HG02642 (cell line): ENCODE measurements at regions not wholly inside any gene's neighbourhood (a gene's known extent, or its start where the extent isn't known, plus 50 kb on each side); places are given as distances from the start of the nearest gene placed in this dataset.

Source experiments
- ATAC-seq: cut with Tn5 transposase; IDR thresholded peaks from one replicate; pipeline ENCODE4 v1.9.1; 2021; ENCODE audit warnings: mild to moderate bottlenecking; ENCODE audit not compliant: unreplicated experiment, poor library complexity

GRCh38 chr15:46577767-46578166, 942.9 kb downstream of the SQOR start:
- no peak for ATAC-seq

DNA sequence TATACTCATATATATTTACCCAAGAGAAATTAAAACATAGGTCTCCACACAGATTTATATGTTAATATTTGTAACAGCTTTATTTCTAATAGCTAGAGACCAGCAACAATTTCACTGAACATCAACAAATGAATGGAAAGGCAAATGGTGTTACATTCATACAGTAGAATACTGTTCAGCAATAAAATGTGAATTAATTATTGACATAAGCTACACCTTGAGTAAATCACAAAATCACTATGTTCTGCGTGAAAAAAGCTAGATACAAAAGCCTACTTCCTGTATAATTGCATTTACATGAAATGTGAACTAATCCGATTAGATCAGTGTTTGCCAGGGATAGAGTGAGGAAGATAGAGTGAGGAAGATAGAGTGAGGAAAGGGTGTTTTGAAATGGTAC, 945.7 kb downstream of the SQOR start:
- no peak for ATAC-seq

DNA sequence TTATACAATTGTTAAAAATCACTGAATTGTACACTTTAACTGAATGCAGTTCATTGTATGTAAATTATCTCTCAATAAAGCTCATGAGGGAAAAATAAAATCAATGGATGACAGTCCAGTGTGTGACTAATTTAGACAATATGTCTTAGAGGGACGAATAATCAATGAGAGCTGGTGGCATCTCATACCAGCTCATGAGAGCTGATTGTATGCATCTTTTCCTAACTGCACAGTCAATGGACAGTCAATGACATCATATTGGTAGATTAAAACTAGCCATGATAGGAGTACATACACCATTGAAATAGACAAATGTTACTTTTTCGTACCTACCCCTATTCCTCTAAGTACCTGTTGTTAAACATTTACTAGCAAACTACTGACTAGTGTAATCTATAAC, 946.1 kb downstream of the SQOR start:
- ATAC-seq = no peak

DNA sequence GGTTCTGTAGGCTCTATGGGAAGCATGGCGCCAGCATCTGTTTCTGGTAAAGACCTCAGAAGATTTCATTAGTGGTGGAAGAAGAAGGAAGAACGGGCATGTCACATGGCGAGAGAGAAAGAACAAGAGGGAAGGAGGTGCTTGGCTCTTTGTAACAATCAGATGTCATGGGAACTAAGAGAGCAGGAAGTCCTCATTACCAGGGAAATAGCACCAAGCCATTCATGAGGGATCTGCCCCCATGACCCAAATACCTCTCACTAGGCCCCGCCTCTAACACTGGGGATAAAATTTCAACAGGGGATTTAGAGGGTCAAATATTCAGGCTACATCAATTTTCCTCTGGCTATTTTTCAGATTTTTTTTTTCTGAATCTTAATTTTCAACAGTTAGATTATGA, 954.3 kb downstream of the SQOR start:
- ATAC-seq = no peak

- ATAC-seq = no peak
Observed at GRCh38 chr15:46591462-46591861, 956.6 kb downstream of the SQOR start.

- ATAC-seq = no peak
Observed at GRCh38 chr15:46595016-46595415, 960.2 kb downstream of the SQOR start.

- no peak for ATAC-seq
Observed at GRCh38 chr15:46607077-46607476, 972.2 kb downstream of the SQOR start.

DNA sequence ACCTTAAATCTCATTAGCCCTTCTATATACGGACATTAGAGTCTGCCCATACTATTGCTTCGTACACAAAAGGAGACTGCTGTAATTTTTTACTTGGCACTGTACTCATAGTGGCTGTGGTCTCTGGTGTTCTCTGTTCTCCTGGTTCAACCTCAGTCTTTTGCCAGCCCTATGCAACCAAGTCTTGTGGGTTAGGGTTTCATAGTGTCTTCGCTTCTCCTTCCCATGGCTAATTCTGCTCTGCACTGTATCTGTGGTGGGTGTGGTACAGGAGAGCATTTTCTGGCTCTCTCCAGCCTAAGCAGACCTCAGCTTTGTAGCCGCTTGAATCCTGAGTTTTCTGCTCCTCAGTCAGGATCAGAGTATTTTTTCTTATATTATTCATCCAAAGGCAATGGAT, 981.2 kb downstream of the SQOR start:
- no peak for ATAC-seq

DNA sequence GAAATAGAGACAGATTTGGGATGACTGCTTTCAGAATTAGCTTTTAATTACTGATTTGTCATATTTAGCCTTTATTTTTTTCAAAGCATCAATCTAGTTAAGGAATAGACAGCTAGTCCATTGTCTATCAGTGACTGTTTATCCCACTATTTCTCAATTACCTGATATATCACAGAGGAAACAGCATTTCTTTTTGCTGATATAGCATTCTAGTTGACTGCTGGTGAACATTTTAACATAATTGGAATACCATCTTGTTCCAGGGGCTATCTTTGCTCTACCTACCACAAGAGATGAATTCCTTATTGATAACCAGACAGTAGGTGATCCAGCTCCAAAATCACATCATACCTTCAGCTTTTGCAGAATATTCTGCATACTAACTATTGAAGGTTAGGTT, 982.7 kb downstream of the SQOR start:
- ATAC-seq = no peak

GRCh38 chr15:46618984-46619383, 984.2 kb downstream of the SQOR start:
- no peak for ATAC-seq

- no peak for ATAC-seq
Observed at GRCh38 chr15:46620392-46621013, 985.7 kb downstream of the SQOR start.

DNA sequence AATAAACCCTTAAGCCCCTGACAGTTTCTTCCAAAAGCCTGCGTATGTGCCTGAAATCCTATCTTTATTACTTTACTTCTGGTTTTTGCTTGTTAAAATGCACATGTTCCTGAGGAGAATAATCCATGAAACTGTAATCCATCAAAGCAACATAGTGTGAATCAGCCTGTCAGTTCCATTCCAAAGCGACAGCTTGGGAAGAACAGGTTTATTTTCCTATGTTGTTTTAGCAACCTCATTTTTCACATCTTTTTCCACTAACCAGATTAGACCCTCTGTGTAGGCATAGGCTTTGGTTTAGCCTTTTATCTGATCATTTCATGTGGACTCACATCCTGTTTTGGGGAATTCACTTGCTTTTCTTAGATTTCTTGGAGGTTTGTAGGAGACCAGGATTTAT, 988.0 kb downstream of the SQOR start:
- no peak for ATAC-seq

DNA sequence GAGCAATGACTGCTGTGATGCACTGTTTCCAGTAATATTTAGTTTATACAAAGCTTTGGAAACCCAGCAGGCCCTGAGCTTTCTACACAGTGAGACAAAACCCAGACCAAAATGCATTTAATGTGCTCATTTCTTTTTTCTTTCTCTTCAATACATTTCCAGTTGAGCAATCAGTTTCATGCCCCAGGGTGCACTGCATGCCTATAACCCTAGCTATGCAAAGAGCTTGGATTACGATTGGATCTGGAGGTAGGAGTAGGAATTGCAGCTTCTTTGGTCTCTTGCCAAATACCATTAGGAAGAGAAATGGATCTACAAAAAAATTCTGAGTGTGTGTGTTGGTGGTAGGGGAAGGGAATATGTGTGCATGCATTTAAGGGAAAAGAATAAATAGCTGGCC, 1001.4 kb downstream of the SQOR start:
- no peak for ATAC-seq

DNA sequence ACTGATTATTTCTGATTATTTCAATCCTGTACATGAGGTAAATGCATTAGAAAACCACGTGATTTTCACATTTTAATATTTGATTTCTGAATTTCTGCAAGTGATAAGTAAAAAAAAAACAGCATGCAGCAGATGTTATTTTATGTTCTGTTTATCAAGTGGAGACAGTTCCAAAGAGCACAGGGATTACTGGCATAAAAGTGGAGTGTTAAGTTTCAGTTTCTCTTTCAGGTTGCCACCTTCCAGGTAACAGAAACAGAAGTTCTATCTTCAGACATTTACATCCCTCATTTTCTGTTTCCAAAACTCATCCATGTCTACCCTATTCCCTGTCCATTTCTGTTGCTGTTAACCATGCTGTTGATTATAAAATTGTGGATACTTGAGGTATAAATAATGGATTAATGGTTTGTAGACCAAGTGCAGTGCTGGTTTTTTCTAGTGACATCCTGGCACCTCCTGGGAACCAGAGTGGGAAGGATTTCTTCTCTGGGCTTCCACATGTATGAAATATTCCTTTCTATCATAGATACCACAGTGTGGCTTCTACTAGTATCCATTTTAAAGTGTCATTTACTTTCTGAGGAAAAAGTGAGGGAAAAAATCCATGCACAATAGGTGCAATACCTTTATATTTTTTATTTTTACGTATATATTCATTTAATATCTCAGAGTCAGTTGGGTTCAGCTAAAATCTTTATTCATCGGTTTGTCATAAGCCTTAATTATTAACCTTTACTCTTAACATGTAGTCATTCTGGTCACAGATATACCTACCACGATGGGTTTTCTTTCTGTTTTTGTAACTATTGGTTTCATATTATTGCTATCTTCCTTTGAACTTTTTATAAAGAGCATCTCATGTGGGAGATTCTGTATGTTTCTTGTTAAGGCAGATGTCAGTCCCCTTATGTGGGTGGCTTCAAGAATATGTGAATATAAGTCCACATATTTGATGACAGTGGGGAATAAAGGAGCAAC, 1010.0 kb downstream of the SQOR start:
- ATAC-seq = no peak

DNA sequence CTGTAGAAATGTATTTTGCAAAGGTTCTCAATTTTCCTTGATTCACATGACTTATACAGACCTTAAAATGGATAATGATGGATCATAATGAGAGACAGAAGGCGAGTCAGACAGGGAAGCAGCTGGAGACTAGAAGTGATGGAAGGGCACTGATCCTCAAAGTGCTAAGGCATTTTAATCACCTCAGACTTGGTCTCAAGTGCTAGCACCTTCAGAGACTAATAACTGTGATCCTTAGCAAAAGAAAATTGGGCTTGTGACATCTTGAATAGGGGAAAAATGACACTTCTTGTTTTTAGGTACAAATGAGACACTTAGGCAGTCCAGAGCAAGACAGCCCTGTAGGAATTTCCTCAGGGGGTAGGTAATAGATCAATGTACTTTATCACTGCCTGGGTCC, 1011.7 kb downstream of the SQOR start:
- no peak for ATAC-seq

- ATAC-seq = no peak
Observed at GRCh38 chr15:46647046-46647445, 1012.2 kb downstream of the SQOR start.

DNA sequence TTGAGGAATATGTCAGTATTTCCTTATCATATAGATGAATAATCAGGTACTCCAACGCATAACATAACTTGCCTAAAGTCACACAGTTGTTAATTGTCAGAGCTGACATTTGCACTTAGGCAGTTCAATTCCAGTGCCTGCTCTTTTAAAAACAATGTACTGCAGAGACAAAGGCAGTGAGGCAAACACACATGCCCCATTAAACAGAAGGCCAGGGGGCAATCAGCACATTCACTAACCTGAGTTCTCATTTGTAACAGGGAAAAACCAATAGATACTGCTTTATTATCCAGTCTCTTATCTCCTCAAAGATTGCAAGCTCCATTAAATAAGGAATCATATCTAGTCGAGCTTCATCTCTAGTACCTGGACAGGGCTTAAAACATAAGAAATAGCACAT, 1017.4 kb downstream of the SQOR start:
- ATAC-seq = no peak

DNA sequence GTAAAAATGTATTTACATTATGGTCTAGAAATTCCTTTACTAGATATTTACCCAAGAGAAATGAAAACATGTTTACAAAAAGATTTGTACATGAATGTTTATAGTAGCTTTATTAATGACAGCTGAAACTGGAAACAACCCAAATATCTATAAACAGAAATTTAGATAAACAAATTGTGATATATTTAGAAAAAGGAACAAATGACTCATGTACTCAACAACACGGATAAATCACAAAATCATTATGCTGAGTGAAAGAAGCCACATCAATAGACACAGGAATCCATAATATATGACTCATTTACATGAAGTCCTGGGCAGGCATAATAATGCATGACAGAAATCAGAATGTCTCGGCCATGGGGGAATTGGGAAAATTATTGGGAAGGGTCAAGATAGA, 1020.2 kb downstream of the SQOR start:
- no peak for ATAC-seq

GRCh38 chr15:46660096-46660842, 1025.4 kb downstream of the SQOR start:
- ATAC-seq = no peak

DNA sequence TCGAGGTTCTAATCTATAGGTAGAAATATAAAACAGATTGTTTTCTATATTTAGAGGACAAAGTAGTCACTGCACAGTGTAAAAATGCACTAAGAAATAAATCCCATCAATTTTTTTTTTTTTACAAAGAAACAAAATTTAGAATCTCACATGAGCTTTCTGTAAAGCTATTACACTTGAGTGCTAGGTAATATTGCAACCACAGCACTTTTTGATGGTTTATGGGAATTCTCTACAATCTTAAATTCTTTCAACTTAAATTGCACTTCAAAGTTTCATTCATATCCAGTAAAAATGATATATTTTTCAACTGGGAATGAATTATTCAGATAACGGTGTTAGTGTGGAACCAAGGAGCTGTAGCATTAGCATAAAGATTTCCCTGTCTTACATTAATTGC, 1035.4 kb downstream of the SQOR start:
- ATAC-seq = no peak

GRCh38 chr15:46671336-46671735, 1036.5 kb downstream of the SQOR start:
- ATAC-seq = no peak
